D721Med (cell line): ENCODE measurements at regions not wholly inside any gene's neighbourhood (a gene's known extent, or its start where the extent isn't known, plus 50 kb on each side); places are given as distances from the start of the nearest gene placed in this dataset.

ENCODE experiments used
- DNase-seq: peaks from one replicate; pipeline ENCODE4 v3.0.0; 2011; ENCODE audit warnings: low spot score; ENCODE audit not compliant: insufficient read length
- FAIRE-seq: peaks from 2 replicates; lab custom pipeline; 2011; peaks lifted over from hg19 to GRCh38; lab: Jason Lieb, UNC
- CTCF ChIP-seq: IDR thresholded peaks from 2 replicates; pipeline ENCODE4 v1.5.1; 2012; ENCODE audit warnings: mild to moderate bottlenecking, control low read depth; ENCODE audit not compliant: insufficient read depth; ENCODE audit errors: missing control alignments

- no peak for TF ChIP-seq CTCF
- FAIRE-seq (peak; percentile 85), DNase-seq (no peak)
These were observed 279.2 kb downstream of the GALR1 start for GRCh38 chr18:77528872-77529271.

- DNase-seq (no peak), FAIRE-seq (no peak)
- no peak for TF ChIP-seq CTCF
These were observed 280.0 kb downstream of the GALR1 start for GRCh38 chr18:77529492-77530176.

GRCh38 chr18:77530732-77531131, 281.1 kb downstream of the GALR1 start:
- FAIRE-seq (peak; percentile 100), DNase-seq (peak; percentile 47)
- TF ChIP-seq CTCF = no peak

GRCh38 chr18:77539860-77540259, 290.2 kb downstream of the GALR1 start:
- TF ChIP-seq CTCF = no peak
- DNase-seq (no peak), FAIRE-seq (peak; percentile 71)

GRCh38 chr18:77544792-77545191, 295.1 kb downstream of the GALR1 start:
- DNase-seq = no peak
- TF ChIP-seq CTCF = no peak
- FAIRE-seq = no peak

- DNase-seq (no peak), FAIRE-seq (no peak)
- TF ChIP-seq CTCF = no peak
These were observed 298.1 kb downstream of the GALR1 start for GRCh38 chr18:77547757-77548156.

GRCh38 chr18:77548790-77549420, 299.3 kb downstream of the GALR1 start:
- no peak for TF ChIP-seq CTCF
- DNase-seq (no peak), FAIRE-seq (peak; percentile 55)
